ENCODE measurements at regions not wholly inside any gene's neighbourhood (a gene's known extent, or its start where the extent isn't known, plus 50 kb on each side); places are given as distances from the start of the nearest gene placed in this dataset.

DNA sequence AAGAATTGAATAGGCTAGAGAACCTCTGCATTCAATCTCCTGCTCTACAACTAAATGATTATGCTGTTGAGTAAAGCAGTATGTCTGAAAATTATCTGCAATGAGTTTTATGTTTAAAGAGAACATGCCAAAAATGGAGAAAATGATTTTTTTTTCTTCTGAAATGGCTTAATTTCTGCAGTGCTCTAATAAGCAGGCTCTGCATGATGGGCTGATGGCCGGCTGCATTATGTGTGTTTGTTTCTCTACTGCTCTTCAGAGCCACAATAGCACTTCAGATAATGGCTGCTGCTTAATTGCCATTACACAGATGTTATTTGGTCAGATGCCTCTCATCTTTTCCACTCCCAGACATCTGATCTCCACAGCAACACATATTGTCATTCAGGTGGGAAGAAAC, 286.4 kb upstream of the DMAC1 start:
- DNase-seq (ENCODE audit: low spot score), result no peak

DNA sequence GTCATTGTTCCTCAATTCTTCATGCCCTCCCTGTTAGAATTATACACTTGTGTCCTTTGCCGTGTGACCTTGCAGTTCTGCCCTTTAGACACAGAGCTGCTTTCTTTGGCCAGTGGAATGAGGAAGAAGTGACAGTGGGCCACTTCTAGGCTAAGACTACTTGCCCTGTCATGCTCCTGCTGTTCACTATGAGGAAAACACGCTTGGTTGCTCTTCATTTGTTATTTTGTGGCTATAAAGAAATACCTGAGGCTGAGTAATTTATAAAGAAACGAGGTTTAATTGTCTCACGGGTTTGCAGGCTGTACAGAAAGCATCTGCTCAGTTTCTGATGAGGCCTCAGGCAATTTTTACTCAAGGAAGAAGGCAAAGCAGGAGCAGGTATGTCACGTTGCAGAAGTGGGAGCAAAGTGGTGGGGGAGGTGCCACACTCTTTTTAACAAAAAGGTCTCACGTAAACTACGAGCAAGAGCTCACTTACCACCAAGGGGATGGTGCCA, 279.1 kb upstream of the DMAC1 start:
- no peak for DNase-seq (ENCODE audit: low spot score)

DNA sequence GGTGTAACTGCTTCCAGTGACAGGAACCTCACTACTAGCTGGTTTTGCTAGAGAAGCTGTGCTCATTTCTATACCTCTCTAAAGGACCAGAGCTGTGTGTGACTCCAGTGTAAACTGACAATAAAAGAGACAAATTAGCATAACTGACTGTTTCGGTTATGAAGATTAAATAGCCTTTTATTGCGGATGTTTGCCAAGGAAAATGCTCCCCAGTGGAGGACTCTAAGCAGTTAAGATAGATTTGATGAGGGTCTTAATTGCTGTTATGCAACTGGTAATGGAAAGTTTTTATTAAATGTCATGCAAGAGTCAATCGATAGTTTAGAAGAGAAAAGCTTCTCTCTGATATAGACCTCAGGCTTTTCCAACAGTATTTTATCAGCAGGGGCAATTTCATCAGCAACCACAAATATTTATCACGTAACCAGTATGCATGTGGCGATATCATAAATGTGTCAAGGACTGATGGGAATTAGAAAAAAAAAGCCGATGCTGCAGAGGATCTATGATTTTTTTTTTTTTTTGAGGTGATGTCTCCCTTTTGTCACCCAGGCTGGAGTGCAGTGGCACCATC, 275.2 kb upstream of the DMAC1 start:
- no peak for DNase-seq (ENCODE audit: low spot score)

DNA sequence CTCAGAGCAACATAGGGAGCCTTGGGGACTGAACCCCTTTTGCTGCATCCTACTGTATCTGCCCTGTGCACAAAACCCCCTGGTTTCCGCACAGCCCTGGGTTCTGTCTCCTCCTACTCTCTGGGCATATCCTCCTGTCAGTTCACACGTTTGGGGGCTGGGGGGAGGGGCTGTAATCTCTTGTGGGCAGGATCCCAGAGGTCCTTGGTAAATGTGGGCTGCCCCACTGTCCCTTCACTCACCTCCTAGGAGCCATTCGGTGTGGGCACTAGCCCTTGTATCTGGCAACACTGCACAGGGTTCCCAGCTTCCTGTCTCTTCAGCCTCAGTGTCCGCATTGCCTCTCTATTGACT, 271.8 kb upstream of the DMAC1 start:
- DNase-seq (ENCODE audit: low spot score), result no peak

DNA sequence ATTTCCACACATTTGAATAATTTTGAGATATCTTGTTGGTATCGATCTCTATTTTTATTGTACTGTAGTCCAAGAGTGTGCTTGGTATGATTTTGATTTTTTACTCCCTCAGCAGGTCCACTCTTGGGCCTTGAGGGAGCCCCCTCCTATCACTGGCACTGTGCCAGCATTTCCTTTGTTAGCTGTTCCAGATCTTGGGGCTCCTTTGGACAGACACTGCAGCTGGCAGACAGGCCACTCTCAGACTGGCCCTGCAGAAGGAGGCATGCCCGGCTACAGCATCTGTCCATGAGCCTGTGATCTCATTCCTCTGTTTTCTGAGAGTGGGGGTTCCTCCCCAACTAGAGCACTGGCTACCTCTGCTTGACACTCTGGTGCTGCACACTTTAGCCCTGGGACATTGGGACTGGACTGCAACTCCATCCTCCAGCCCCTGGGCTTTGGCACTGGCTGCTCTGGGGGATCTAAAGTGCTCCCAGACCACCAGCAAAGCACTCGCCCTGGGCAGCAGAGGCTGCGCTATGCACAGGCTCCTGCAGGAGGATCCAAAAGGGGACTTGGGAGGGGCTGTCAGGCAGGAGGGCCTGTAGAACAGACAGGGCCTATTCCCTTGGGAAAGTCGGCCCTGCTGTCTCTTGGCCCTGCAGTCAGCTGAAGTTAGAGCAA, 271.3 kb upstream of the DMAC1 start:
- no peak for DNase-seq (ENCODE audit: low spot score)

DNA sequence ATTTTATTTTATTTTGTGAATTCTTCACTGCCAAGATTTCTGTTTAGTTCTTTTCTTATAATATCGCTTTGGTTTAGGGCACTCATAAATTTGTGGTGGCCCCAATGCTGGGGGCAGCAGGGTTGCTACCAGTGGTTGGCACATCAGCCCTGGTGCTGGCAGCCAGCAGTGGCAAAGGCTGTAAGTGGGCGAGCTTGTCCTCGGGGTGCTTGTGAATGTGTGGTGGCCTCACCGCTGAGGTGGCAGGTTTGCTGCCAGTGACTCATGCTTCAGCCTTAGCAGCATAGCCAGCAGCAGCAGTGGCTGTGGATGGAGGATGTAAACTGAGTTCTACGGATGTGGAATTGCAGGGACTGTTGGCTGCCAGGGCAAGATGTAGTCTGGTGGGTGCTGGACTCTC, 262.9 kb upstream of the DMAC1 start:
- DNase-seq (ENCODE audit: low spot score), result no peak

GRCh38 chr9:8053501-8053900, 253.9 kb upstream of the DMAC1 start:
- no peak for DNase-seq (ENCODE audit: low spot score)

DNA sequence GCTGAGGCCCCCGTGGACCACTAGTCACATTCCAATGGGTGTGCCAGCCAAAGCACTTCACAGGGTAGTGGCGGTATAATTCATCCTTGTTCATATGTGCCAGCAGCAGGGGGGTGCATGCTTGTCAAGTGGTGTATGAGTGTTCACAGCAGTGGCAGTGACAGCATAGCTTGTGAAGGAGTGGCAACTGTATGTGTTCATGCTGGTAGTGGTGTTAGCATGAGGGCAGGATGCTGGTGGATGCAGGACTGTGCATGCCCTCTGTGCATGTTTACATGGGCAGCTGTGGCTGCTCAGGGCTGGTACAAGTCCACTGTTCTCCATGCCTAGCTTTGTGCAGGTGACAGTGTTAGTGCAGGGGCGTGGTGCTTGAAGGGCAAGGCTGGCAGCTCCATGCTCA, 253.4 kb upstream of the DMAC1 start:
- DNase-seq (ENCODE audit: low spot score), result no peak

DNA sequence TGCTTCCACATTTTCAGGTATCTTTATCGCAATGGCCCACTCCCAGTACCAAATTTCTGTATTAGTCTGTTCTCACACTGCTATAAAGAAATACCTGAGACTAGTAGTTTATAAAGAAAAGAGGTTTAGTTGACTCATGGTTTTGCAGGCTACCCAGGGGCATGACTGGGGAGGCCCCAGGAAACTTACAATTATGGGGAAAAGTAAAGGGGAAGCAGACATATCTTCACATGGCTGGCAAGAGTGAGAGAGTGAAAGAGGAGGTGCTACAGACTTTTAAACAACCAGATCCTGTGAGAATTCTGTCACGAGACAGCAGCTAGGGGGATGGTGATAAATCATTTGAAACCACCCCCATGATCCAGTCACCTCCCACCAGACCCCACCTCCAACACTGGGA, 238.2 kb upstream of the DMAC1 start:
- no peak for DNase-seq (ENCODE audit: low spot score)

GRCh38 chr9:8036914-8037524, 237.4 kb upstream of the DMAC1 start:
- no peak for DNase-seq (ENCODE audit: low spot score)

- no peak for DNase-seq (ENCODE audit: low spot score)
These were observed 234.2 kb upstream of the DMAC1 start for GRCh38 chr9:8033794-8034193.

DNA sequence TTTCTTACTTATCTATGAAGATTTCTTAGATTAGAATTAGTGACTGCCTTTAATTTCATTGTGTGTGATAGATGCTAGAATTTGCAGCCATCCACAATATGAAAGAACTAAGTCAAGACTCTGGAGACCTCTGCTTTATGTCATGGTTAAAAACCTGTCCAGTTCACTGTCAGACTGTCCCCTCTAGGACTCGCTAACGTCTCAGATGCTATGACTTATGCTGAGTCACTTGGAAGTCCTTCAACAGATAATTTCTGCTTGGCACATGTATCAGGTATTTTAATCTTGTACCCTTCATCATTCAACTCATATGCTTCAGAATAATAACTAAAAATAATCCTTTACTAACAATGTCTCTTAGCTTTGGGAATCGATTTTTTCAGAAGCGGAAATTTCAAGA, 230.5 kb upstream of the DMAC1 start:
- no peak for DNase-seq (ENCODE audit: low spot score)

GRCh38 chr9:8027351-8027750, 227.8 kb upstream of the DMAC1 start:
- DNase-seq (ENCODE audit: low spot score), result no peak

GRCh38 chr9:8025551-8025950, 226.0 kb upstream of the DMAC1 start:
- DNase-seq (ENCODE audit: low spot score), result no peak

DNA sequence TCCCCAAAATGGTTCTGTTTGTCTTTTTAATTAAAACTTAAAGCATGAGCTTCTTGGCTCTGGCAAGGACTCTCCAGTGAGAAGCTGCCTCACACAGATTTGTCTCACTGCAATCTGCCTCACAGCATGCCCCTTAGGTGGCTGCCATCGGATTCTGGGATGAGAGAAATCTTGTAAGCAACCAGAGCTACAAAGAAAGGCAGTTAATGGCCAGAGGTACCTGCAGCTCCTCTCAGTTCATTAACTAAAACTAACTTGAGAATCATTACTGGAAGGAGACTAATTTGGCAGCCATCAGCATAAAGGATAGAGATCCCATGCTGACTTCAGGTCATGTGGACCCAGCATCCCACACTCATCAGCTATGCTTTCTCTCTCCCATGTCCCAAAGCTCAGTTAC, 220.6 kb upstream of the DMAC1 start:
- DNase-seq (ENCODE audit: low spot score), result no peak

- no peak for DNase-seq (ENCODE audit: low spot score)
These were observed 220.1 kb upstream of the DMAC1 start for GRCh38 chr9:8019636-8020035.

DNA sequence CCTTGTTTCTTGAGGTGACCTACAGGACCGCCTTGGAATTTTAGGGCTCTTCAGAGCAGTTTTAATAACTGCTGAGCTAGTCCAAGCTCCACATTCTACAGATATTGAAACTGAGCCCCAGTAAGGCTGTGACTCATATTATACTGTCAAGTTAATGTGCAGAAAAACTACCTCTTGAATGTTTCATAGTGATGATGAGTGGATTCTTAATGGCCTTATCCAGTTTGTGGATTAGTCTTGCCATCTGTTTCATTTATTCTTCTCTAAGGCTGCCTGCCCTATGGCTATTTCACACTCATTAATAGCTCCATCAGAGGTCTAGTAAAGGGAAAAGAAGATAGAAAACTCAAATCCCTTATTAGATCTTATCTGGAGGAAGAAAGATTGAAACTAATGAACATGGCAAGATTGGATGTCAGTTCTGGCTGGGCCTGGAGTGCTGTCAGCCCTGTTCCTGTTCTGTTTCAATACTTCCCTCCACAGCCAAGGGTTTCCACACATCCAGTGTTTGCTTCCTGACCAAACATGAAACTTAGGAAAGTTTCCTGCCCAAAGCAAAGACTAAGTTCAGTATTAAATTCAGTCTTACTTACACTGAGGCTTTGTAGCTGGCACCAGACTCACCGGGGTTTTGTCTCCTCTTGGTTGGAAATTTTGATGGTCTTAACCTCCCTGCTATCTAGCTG, 215.6 kb upstream of the DMAC1 start:
- DNase-seq (ENCODE audit: low spot score), result no peak

DNA sequence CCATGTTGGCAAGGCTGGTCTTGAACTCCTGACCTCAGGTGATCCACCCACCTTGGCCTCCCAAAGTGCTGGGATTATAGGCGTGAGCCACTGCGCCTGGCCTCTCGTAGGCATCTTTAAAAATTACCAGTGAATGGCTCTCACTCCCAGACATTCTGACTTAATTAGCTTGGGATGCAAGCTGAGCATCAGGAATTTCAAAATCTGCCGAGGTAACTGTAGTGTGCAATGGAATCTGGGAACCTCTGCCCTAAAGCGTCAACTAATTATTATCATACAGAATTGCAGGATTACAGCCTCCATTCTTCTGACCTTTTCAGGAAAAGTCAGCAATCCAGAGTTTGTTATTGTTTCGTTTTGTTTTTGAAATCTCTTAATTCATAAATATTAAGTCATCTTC, 213.4 kb upstream of the DMAC1 start:
- no peak for DNase-seq (ENCODE audit: low spot score)

DNA sequence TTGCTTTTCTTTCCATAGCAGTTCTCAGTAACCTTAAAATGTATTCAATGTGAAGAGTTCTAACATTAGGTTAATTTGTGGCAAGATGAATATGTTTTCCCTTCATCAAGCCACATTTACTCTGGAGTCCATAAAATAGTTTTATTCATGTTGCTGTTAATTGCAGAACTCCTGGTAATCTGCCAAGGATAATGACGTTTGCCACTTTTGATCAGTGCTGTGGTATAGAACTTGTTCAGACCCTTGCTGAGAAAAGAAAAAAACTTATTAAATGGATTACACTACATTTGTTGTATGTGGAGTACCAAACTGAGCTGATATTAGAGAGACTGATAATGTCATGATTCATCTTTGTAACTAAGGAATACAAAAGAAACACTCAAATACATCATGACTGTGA, 212.4 kb upstream of the DMAC1 start:
- no peak for DNase-seq (ENCODE audit: low spot score)

GRCh38 chr9:7996558-7996957, 197.0 kb upstream of the DMAC1 start:
- no peak for DNase-seq (ENCODE audit: low spot score)

DNA sequence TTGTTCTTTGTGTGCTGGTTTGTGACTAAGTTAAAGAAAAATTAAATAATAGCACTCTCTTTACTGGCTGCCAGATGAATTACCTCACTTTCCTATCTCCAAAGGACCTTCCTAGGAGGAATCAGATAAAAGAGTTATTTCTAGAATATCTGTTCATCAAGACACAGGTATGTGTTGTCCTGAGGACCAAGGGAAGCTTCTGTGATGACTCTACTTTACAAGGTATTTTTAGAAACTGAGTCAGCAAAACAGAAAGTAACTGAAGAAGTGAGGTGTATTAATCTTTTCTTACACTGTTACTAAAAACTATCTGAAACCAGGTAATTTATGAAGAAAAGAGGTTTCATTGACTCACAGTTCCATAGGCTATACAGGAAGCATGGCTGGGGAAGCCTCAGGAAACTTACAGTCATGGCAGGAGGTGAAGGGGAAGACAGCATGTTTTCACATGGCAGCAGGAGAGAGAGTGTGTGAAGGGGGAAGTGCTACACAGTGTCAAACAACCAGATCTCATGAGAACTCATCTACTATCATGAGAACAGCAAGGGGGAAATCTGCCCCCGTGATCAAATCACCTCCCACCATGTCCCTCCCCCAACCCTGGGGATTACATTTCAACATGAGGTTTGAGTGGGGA, 189.2 kb upstream of the DMAC1 start:
- DNase-seq (ENCODE audit: low spot score), result no peak

- DNase-seq (ENCODE audit: low spot score), result peak; percentile 18
These were observed 185.1 kb upstream of the DMAC1 start for GRCh38 chr9:7984692-7985091.

DNA sequence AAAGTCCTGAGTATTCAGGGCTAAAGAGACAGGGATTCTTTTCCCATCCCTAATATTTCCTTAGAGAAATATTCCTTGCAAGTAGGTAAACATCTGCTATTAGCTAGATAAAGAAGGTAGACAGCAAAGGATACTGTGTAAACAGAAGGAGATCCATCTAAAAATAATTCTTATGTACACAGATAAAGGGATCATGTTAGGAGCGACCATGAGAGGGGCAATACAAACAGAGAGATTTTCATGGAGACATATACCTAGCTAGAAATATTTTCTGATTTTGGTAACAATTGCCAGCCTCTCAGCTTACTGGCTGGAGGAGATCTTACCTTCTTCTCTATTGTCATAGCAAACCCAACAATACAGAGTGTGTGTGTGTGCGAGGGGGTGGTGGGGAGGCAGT, 184.6 kb upstream of the DMAC1 start:
- no peak for DNase-seq (ENCODE audit: low spot score)

All from Ammon's horn (tissue), 1 donor.